ENCODE measurements at regions not wholly inside any gene's neighbourhood (a gene's known extent, or its start where the extent isn't known, plus 50 kb on each side); places are given as distances from the start of the nearest gene placed in this dataset.
"Not testable (repeated sequence)": the region's sequence is repeated elsewhere in the genome, so short reads cannot be mapped to it uniquely, and the experiment has no call there.

DNA sequence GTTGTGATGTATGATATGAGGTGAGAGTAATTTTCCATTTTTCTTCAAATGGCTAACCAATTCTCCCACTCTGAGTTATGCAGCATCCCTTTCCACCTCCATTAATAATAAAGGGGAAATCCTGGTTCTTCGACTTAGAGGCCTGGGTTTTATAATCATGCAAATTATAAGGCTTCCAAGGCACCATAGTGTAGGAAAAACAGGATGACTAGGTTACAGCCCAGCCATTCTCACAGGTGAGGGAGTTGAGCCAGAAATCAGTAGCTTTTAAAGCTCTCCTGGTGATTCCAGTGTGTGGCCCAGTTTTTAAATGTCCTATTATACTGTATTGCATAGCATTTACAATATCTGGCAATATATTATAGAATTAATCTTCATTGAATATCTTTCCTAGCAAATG lies 203.1 kb downstream of the ARHGEF9 start:
- no peak for DNase-seq (ENCODE audit: low read depth)

DNA sequence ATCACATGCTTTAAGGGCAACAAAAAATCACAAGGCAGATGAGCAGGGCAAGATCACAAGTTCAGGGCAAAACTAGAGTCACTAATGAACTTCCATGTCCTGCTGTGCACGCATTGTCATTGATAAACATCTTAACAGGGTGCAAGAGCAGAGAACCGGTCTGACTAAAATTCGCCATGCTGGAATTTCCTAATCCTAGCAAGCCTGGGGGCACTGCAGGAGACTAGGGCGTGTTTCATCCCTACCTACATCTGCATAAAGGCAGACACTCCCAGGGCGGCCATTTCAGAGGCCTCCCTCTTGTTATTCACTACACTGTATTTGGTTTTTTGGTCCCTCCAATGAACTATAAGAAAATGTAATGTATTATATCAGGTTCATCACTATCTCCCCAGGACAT lies 203.6 kb downstream of the ARHGEF9 start:
- no peak for DNase-seq (ENCODE audit: low read depth)

DNA sequence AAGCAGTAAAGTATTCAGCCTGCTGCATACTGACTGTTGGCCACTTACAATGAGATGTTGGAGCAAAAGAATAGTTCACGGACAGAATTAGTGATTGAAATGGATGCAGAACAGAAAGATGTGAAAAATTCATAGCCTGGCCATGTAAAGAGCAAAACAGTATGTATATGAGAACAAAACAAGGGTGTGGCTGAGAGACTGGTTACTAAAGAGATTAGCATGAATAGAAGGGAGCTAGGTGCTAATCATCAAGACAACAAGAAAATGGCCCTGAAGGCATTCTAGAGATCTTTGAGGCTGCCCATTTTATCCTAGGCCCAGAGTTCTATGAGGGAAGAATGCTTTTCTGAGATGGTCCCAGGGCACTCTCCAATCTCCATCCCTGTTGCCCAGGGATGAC lies 208.5 kb downstream of the ARHGEF9 start:
- DNase-seq (ENCODE audit: low read depth) = no peak

DNA sequence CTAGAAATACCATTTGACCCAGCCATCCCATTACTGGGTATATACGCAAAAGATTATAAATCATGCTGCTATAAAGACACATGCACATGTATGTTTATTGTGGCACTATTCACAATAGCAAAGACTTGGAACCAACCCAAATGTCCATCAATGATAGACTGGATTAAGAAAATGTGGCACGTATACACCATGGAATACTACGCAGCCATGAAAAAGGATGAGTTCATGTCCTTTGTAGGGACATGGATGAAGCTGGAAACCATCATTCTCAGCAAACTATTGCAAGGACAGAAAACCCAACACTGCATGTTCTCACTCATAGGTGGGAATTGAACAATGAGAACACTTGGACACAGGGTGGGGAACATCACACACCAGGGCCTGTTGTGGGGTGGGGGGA lies 209.3 kb downstream of the ARHGEF9 start:
- not testable (repeated sequence) for DNase-seq (ENCODE audit: low read depth)

- no peak for DNase-seq (ENCODE audit: low read depth)
Measured at GRCh38 chrX:63566856-63567255, 215.7 kb upstream of the SPIN4 start.

- DNase-seq (ENCODE audit: low read depth) = no peak
Measured at GRCh38 chrX:63561425-63561824, 210.3 kb upstream of the SPIN4 start.

DNA sequence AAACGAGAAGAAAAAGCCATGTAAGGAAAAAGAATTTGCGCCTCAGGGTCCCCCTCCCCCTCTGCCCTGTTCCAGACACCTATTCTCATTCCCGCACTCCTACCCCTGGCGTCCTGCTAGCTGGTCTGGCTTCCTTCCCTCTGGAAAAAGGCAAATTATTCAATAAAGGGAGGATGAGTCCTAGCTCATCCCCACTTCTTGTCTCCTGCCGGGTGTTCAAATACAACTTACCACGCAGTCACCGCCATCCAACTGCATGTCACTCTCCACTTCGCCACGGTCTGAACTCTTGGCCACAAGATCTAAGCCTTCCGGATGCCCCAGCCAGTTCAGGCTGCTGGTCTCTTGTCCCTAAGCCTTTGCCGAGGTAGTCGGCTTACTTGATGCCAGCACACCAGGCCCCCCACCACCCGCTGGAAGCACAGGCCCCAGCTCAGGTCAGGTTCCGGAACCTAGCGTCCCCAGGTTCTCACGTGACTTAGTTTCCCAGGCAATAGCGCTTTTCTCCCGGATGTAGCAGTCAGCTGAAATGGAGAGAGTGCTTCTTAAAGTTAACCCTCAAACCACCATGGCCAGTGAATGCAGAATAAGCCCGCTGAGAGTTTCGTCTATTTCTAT lies 209.6 kb upstream of the SPIN4 start:
- DNase-seq (ENCODE audit: low read depth) = peak; percentile 14

GRCh38 chrX:63551856-63552255 lies 200.7 kb upstream of the SPIN4 start:
- no peak for DNase-seq (ENCODE audit: low read depth)

GRCh38 chrX:63530654-63531053 lies 179.5 kb upstream of the SPIN4 start:
- DNase-seq (ENCODE audit: low read depth) = no peak

- no peak for DNase-seq (ENCODE audit: low read depth)
Measured at GRCh38 chrX:63529961-63530360, 178.8 kb upstream of the SPIN4 start.

DNA sequence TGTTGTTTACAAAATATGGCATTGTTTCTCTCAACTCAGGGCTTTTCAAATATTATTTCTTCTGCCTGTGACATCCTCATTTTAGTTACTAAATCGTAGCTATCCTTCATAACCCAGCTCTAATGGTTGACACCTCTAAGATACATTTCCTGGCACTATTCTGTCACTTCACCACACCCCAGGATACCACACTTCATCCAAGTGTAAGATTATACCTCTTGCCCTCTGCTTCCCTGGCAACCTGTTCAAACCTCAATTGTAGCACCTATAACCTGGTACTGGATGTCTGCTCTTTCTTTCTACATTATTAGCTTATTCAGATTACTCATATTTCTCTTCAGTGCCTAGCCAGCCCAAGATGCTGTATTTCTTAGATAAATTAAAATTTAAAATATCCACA lies 175.7 kb upstream of the SPIN4 start:
- no peak for DNase-seq (ENCODE audit: low read depth)

DNA sequence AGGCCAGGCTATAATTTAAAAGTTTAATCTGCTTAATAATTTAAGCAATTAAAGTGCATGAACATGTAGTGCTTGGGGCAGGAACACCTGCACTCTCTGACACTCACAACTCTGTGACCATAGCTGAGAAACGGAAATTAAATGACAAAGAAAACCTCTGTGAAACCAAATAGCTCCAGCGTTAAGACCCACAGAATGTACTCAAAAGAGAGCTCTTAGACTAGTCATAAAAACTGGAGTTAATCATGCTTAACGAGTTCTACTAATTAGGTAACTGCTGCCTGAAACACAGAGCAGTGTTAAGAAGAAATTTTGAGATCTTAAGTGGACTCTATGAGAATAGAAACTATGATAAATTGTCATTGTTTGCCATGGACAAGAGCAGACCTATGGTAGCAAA lies 174.4 kb upstream of the SPIN4 start:
- DNase-seq (ENCODE audit: low read depth) = no peak

- DNase-seq (ENCODE audit: low read depth) = not testable (repeated sequence)
Measured at GRCh38 chrX:63519368-63519767, 168.2 kb upstream of the SPIN4 start.

DNA sequence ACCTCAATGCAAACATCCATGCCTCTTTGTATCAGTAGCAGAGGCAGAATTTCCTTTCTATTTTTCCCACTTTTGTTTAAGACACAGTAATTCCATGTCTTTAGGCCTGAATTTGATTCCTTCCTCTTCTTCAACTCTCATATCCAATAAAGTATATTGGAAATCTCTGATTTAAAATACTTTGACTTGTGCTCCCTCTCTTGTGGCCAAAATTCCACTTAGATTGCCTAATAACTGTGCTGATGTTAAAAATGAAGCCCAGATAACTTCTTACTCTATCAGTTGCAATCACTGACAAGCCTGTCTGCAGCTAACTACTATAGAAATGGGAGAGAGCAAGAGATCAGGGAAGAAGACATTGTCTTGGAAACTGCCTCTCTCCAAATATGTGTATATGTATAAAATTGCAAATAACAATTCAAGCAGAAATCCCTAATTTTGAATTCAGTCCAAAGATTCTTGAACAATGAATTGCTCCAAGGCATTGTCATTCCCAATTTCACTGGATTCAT lies 163.5 kb upstream of the SPIN4 start:
- no peak for DNase-seq (ENCODE audit: low read depth)

DNA sequence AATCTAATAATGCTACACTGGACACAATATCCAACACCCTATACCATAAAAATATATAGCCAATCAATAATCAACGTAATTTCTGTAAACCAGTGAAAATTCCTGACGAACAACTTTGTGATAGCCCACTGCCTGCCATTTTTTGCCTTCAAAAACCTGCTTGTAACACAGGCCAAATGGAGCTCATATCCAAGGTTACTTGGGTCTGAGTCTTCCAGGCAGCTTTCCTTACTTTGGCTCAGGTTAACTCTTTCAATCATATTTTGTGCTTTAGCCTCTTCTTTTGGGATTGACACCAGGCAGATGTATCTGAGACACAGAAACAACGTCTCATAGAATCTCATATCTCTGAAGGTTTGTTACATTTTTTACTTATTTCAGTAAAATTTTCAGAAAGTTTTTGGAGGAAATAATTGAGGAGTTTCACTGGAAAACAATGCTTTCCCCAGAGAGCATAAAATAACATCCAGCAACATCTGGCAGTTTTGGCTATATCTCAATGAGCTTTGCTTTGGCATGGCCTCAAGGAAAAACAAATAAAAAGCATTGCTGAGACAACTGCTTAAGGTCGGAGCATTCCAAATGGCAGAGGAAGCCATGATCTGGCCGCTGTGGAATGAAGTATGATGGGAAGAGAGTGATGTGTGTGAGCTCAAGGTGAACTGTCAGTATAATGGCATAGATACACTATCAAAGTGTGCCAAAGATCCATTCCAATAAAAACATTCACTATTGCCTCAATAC lies 162.9 kb upstream of the SPIN4 start:
- DNase-seq (ENCODE audit: low read depth) = no peak

DNA sequence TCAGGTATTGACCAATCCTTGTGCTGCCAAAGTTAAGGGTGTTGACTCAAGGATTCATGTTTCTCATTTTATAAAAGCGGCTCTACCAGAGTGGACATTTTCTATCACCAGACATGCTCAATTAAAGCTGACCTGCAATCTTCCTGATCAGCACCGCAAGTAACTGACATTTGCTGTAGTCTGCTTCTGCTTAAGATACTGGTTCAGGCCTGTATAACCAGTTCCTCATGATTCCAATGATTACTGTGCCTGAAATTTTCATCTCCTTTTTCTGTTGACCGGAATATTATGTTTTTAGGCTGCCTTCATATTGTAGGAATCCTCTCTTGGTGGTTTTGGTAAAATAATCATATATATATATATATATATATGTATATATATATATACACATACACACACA lies 160.2 kb upstream of the SPIN4 start:
- DNase-seq (ENCODE audit: low read depth) = no peak

DNA sequence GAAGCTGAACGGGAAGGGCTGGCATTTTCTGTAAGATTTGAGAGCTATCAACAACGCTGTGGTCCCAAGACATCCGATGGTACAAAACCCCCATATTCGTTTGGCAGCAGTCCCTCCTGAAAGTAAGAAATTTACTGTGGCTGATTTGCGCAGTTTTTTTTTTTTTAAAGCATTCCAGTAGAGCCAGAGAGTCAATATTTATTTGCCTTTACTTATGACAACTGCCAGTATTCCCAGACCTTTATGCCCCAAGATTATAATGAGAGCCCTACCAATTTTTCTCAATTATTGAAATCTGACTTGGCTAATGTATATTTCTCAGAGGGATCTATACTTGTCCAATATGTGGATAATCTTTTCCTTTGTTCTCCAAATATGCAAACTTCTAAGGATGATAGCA lies 157.5 kb upstream of the SPIN4 start:
- no peak for DNase-seq (ENCODE audit: low read depth)

DNA sequence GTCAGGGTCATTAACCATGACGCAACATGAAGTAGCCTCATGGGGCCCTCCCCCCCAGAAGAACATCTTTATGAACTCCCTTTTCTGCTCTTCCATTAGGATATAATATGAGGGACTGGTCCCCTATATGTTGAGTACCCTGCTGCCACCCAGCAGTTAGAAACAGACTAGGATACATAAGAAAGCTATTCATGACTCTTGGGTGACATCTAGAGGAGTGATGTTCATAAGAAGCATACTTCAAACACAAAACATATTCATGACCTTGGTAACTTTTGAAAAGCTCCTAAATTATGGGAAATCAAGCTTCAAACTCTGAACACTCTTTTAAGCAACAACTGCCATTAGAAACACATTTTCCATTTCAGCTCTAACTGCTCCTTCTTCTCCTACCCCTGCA lies 155.2 kb upstream of the SPIN4 start:
- no peak for DNase-seq (ENCODE audit: low read depth)

- DNase-seq (ENCODE audit: low read depth) = no peak
Measured at GRCh38 chrX:63503541-63503940, 152.4 kb upstream of the SPIN4 start.

DNA sequence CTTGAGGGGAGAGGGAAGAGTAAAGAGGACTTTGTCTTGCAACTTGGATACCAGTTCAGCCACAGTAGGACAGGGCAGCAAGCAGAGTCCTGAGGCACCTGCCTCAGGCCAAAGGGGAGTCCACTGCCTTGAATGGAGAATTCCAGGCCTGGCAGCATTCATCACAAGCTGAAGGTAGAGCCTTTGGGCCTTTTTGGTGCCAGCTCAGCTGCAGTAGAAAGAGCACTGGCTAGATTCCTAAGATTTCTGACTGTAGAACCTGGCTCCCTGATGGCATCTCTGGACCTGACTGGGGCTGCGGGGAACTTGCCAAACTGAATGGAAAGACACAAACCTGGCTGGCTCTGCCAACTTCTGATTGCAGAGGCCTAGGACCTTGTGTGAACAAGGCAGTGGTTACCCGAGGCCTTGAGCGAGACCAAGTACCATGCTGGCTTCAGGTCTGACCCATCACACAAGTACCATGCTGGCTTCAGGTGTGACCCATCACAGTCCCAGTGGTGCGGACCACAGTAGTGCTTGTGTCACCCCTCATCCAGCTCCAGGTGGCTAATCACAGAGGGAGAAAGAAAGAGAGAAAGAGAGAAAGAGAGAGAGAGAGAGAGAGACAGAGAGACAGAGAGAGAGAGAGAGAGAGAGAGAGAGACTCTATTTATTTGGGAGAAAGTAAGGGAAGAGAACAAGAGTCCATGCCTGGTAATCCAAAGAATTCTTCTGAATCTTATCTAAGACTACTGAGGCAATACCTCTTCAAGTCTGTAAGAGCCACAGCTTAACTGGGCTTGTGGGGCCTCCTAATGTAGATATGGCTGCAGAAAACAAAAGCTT lies 137.6 kb upstream of the SPIN4 start:
- DNase-seq (ENCODE audit: low read depth) = no peak

GRCh38 chrX:63475200-63475599 lies 124.1 kb upstream of the SPIN4 start:
- DNase-seq (ENCODE audit: low read depth) = no peak

DNA sequence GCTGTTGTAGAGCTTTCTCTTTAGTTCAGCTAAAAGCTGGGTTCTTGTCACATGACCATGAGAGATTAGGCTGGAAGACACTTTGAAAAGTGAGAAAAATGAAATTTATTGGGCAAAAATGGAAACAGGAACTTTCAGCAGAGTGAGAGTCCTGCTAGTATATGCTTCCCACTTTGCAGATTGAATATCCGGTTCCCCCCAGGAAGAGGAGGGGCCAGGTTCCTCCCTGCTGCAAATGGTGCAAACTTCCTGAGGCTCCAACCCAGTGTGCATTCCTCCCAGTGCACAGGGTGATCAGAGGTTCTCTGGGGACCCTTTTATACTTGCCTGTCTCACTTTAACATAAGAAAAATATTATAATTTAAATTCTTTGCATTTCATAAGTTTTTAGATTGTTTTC lies 119.9 kb upstream of the SPIN4 start:
- DNase-seq (ENCODE audit: low read depth) = no peak

GRCh38 chrX:63470506-63470905 lies 119.4 kb upstream of the SPIN4 start:
- DNase-seq (ENCODE audit: low read depth) = no peak
